ENCODE measurements at regions not wholly inside any gene's neighbourhood (a gene's known extent, or its start where the extent isn't known, plus 50 kb on each side); places are given as distances from the start of the nearest gene placed in this dataset.

DNA sequence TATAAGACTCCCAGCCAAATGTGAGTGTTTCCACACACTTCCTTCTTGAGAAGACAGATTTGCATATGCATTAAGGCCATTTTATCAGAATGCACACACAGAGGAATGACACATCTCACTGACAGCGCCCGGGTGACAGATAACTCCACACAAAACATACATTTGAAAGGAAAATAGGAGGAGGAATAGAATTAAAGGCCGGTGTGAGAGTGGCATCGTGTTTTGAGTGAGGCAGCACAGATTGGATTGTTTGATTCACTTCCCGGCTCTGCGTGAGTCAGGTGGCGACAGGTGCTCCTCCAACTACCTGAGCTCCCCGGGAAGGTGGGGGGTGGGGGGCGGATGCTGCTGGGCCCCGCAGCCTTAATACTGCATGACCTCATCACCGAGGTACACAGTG is 429.0 kb downstream of the TSHZ3 start:
- no peaks in the 10 kb centered on the region for H3K9me2 ChIP-seq (ENCODE audit: insufficient read depth, low read length)
- H3K36me3 ChIP-seq (ENCODE audit: insufficient read depth, low read length): no peaks in the 10 kb centered on the region
- H2AFZ ChIP-seq (ENCODE audit: low read depth, low read length): no peak overlapping the region
- H3F3A ChIP-seq (ENCODE audit: insufficient read depth, low read length, poor library complexity, severe bottlenecking): no peaks in the 10 kb centered on the region
- H3K27ac ChIP-seq (ENCODE audit: low read length): no peak overlapping the region
- TF ChIP-seq SMC3 (conservative IDR thresholded peaks at IDR 0.05; ENCODE audit: poor library complexity): no peak
- no peak for TF ChIP-seq REST (IDR thresholded peaks at IDR 0.05; ENCODE audit: borderline replicate concordance)
- no peak for TF ChIP-seq TAF1 (IDR thresholded peaks at IDR 0.05; ENCODE audit: low read depth)
- peak; percentile 71 for TF ChIP-seq EP300 (conservative IDR thresholded peaks at IDR 0.05; ENCODE audit: poor library complexity, severe bottlenecking)
- no peaks in the 10 kb centered on the region for H3K79me2 ChIP-seq (replicated peaks; ENCODE audit: insufficient read depth, low read length)
- H3K4me2 ChIP-seq (ENCODE audit: low read length): no peak overlapping the region
- H3K27me3 ChIP-seq (ENCODE audit: insufficient read depth, low read depth, low read length): no peaks in the 10 kb centered on the region
- H3K9ac ChIP-seq (ENCODE audit: low read length): no peak overlapping the region
- no peaks in the 10 kb centered on the region for H4K20me1 ChIP-seq (ENCODE audit: insufficient read depth)
- H3K4me3 ChIP-seq (ENCODE audit: low read length): peak overlapping the region; percentile 32
- no peaks in the 10 kb centered on the region for H3K9me3 ChIP-seq (ENCODE audit: low read length)

GRCh38 chr19:30919737-30920136 is 429.5 kb downstream of the TSHZ3 start:
- H4K20me1 ChIP-seq (ENCODE audit: insufficient read depth): no peaks in the 10 kb centered on the region
- no peaks in the 10 kb centered on the region for H3K79me2 ChIP-seq (replicated peaks; ENCODE audit: insufficient read depth, low read length)
- H2AFZ ChIP-seq (ENCODE audit: low read depth, low read length): no peak overlapping the region
- H3F3A ChIP-seq (ENCODE audit: insufficient read depth, low read length, poor library complexity, severe bottlenecking): no peaks in the 10 kb centered on the region
- H3K9me2 ChIP-seq (ENCODE audit: insufficient read depth, low read length): no peaks in the 10 kb centered on the region
- H3K4me3 ChIP-seq (ENCODE audit: low read length): no peak overlapping the region
- no peaks in the 10 kb centered on the region for H3K9me3 ChIP-seq (ENCODE audit: low read length)
- H3K4me2 ChIP-seq (ENCODE audit: low read length): no peak overlapping the region
- H3K36me3 ChIP-seq (ENCODE audit: insufficient read depth, low read length): no peaks in the 10 kb centered on the region
- no peak overlapping the region for H3K9ac ChIP-seq (ENCODE audit: low read length)
- no peak overlapping the region for H3K27ac ChIP-seq (ENCODE audit: low read length)
- no peaks in the 10 kb centered on the region for H3K27me3 ChIP-seq (ENCODE audit: insufficient read depth, low read depth, low read length)
- TF ChIP-seq RAD21 (conservative IDR thresholded peaks at IDR 0.05) (no peak), REST (IDR thresholded peaks at IDR 0.05; ENCODE audit: borderline replicate concordance) (no peak), POLR2AphosphoS5 (IDR thresholded peaks at IDR 0.05) (no peak), TAF1 (IDR thresholded peaks at IDR 0.05; ENCODE audit: low read depth) (no peak), EP300 (conservative IDR thresholded peaks at IDR 0.05; ENCODE audit: poor library complexity, severe bottlenecking) (no peak), EZH2 (IDR thresholded peaks at IDR 0.05; ENCODE audit: borderline replicate concordance, insufficient read depth, low read length, poor library complexity, severe bottlenecking) (no peak), MXI1 (conservative IDR thresholded peaks at IDR 0.05; ENCODE audit: poor library complexity, severe bottlenecking) (no peak), SMC3 (conservative IDR thresholded peaks at IDR 0.05; ENCODE audit: poor library complexity) (no peak)
- TF ChIP-seq, protein P1, sequence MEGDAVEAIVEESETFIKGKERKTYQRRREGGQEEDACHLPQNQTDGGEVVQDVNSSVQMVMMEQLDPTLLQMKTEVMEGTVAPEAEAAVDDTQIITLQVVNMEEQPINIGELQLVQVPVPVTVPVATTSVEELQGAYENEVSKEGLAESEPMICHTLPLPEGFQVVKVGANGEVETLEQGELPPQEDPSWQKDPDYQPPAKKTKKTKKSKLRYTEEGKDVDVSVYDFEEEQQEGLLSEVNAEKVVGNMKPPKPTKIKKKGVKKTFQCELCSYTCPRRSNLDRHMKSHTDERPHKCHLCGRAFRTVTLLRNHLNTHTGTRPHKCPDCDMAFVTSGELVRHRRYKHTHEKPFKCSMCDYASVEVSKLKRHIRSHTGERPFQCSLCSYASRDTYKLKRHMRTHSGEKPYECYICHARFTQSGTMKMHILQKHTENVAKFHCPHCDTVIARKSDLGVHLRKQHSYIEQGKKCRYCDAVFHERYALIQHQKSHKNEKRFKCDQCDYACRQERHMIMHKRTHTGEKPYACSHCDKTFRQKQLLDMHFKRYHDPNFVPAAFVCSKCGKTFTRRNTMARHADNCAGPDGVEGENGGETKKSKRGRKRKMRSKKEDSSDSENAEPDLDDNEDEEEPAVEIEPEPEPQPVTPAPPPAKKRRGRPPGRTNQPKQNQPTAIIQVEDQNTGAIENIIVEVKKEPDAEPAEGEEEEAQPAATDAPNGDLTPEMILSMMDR (IDR thresholded peaks at IDR 0.05; ENCODE audit: poor library complexity, severe bottlenecking): no peak

All from neural cell (in vitro differentiated cells).